Stimulated activated CD4-positive, alpha-beta T cell treated with anti-CD3 and anti-CD28 coated beads, Interleukin-15, amount 100 ng/mL, for 24 hours (primary cell): ENCODE measurements at regions not wholly inside any gene's neighbourhood (a gene's known extent, or its start where the extent isn't known, plus 50 kb on each side); places are given as distances from the start of the nearest gene placed in this dataset.

Experiments
- DNase-seq: peaks from one replicate; pipeline ENCODE4 v3.0.0-alpha.2; 2020

DNA sequence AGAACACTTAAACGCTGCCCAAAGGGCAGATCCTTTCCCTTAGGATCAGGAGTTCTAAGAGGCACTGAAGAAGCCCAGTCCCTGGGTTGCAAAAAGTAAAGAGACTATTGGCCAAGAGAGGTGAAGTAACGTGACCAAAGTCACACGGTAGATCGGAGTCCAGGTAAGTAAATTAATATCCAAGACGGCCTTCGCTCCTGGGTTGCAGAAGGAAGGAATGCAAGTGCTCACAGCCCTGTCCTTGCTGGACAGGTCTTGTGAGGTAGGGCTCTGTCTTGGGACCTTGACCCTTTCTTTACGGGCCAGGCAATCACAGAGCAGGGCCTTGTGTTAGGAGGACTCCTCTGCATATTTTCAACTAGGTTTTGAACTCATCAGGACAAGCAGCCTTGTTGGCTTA lies 243.7 kb upstream of the PDE10A start:
- no peak for DNase-seq

DNA sequence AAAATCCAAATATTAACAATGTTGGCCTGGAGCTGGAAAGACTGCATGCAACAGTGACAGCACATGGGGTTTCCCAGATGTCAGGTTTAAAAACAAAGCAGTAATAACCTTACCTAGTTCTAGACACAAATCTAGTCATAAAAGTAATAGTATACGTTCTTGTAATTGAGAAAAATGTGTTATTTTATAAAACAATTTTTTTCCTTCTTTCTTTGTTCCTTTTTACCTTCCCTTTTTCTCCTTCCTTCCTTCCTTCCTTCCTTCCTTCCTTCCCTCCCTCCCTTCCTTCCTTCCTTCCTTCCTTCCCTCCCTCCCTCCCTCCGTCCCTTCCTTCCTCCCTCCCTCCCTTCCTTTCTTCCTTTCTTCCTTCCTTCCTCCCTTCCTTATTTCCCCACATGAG lies 242.7 kb upstream of the PDE10A start:
- DNase-seq = no peak

DNA sequence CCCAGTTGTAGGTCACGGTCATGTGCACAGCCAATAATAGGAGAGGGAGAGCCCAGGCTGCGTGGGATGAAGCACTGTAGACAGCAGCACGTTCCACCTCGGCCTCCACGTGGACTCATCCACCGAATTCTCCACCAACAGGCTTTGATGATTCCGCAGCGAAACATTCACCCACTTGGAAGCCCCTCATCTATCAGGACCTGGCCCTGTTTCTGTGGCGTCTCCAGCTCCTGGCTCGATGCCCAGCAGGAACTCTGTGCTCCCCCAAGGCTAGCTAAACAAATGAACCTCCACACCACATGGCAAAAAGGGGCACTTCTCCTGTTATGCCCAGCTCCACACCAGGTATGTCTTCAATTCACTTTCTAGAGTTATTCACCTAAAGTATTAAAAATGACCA lies 237.9 kb upstream of the PDE10A start:
- no peak for DNase-seq

DNA sequence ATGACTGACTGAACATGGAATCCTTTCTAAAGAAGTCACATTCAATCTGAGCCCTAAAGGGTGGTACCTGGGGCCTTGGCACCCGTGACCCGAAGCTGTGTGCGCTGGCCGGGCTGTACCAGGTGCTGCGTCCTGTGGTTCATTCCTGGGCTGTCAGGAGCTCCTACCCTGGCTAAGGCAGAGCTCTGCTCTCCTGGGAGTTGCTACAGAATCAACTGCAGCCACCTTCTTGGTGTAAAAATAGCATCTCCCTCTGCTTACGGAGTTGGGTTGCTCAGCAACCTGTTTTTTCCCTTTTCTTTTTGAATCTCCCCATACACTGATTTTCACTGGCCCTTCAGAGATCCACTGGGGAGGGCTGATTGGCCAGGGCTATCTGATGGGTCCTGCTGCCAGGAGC lies 236.6 kb upstream of the PDE10A start:
- no peak for DNase-seq

DNA sequence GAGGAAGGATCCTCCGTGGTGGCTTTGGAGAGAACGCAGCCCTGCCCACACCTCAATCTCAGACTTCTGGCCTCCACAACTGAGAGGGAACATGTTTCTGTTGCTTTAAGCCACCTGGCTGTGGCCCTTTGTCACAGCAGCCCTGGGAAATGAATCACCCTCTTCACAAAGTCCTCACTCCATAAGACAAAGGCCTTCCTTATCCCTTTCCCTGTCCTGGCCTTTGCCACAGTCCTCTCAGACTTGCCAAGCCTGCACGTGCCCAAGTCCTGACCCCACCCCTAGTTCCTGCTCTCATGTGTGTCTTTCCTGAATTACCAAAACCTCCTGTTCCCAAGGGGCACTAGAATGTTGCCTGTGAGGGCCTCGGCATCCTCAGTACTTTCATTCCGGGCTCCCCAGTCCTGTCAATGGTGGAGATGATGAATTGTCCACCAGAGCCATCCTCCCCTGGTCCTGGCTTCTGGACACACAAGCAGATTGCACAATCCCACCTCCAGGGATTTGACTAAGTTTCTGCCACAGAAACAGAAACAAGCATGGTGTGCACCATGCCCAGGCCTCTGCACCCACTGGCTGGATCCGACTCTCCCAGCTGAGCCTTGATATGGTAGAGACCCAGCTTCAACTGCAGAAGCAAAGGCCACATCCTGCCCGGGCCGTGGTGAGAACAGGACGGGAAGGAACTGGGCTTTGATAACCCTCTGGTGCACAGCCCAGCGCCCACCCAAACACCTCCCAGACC lies 232.6 kb upstream of the PDE10A start:
- no peak for DNase-seq

DNA sequence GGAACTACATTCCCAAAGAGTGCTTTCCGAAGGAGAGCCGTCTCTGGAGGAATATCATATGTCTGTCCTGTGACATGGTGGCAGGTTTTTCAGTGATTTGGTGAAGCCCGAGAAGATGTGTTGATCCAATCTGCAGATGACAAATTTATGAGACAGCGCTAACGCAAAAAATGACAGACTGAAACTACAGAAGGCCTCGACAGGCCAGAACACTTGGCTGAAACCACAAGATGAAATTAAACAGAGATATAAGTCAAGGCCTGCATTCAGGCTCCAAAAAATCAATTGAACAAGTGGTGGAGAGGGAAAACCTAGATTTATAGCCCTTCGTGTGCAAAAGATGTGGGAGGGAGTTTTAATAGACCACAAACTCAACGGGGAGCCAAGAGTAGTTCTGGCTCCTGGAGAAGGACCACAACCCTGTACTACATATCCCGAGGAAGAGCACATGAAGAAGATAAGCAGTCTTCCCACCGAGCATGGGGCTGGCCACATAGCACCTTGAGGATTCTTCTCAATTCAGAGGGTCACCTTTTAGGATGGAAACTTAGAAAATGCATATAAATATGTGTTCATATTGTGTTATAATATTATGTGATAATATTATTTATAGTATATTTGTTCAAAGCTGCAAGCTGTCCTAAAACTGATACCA lies 231.3 kb upstream of the PDE10A start:
- no peak for DNase-seq

DNA sequence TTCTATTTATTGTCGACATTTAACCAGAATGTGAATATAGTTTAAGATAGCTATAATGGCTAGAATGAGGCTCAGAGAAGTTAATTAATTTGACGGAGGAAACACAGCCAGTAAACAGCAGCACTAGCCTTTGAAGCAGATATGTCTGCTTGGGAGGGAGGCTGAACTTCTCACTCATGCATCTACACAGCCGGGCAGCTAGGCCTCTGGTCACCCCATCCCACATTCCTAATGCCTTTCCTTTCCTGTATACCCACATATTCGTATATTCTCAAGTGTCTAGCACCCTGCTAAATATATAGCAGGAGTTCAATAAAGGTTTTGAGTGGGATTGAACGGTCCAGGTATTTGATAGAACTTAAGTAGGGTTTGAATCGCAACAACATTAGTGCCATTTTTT lies 230.4 kb upstream of the PDE10A start:
- no peak for DNase-seq

DNA sequence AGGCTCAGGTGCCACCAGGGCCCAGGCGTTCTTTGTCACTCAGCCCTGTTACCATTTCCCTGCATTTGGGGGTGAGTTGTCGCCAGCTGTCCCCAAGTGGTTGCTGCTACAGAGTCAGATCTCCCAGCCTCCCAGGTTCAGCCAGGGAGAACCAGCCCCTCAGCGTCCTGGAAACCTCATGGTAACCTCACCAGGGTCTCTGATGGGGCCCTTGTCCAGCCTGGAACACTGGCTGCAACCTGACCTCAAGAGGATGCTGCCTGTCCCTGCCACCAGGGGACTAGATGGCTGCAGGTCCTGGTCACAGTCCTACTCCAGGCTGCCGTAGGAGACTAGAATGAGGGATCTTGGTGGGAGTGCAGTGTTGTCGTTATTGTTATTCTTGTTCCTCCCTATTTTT lies 228.3 kb upstream of the PDE10A start:
- no peak for DNase-seq

DNA sequence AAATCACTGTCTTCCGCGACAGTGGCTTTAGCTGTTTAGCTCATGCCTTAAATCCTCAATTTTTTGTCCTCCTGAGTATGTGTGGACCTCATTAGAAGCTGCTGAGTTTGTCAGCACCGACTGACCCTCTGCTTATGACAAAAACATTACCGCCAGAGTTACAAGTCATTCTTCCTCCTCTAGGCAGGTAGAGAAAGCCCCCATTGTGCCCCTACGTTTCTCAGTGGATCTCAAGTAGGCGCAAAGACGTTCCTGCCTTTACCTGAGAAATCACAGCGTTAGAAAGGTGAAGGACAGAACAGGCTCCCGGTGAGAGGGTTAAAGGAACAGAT lies 227.3 kb upstream of the PDE10A start:
- no peak for DNase-seq

DNA sequence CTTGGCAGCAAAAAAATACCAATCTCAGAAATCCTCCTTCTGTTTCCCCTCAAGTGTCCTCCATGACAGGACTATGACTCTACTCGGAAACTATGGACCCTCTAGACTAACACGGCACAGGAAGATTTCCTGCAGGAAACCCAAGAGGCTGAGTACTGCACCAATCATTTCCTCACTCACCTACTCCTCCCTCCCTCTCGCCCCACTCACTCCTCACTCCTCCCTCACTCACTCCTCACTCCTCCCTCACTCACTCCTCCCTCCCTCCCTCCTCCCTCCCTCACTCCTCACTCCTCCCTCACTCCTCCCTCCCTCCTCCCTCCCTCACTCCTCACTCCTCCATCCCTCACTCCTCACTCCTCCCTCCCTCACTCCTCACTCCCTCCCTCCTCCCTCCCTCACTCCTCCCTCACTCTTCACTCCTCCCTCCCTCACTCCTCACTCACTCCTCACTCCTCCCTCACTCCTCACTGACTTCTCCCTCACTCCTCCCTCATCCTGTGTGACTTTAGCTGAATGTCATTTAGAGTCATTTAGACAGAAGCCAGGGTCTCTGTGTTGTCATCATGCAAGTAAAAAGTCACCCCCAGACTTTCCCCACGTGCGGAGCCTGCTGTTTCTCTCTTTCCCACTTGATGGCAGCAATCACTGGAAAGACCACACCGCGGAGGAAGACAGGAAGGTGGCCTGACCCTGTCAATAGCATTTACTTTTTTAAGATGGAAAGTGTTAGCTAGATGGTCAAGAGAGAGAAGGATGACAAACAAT lies 226.8 kb upstream of the PDE10A start:
- peak; percentile 30 for DNase-seq

DNA sequence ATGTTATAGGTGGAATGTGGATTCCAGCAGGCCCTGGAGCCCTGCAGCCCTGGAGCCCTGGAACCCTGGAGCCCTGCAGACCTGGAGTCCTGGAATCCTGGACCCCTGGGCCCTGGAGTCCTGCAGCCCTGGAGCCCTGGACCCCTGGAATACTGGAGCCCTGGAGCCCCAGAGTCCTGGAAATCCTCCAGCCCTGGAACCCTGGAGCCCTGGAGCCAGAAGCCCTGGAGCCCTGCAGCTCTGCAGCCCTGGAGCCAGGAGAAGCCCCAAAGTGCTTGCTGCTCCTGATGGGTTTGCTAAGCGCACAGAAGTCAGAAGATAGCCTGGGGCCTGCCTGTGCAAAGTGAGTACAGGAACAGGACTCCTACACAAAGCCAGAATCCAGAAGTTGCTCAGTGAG lies 223.1 kb upstream of the PDE10A start:
- no peak for DNase-seq

DNA sequence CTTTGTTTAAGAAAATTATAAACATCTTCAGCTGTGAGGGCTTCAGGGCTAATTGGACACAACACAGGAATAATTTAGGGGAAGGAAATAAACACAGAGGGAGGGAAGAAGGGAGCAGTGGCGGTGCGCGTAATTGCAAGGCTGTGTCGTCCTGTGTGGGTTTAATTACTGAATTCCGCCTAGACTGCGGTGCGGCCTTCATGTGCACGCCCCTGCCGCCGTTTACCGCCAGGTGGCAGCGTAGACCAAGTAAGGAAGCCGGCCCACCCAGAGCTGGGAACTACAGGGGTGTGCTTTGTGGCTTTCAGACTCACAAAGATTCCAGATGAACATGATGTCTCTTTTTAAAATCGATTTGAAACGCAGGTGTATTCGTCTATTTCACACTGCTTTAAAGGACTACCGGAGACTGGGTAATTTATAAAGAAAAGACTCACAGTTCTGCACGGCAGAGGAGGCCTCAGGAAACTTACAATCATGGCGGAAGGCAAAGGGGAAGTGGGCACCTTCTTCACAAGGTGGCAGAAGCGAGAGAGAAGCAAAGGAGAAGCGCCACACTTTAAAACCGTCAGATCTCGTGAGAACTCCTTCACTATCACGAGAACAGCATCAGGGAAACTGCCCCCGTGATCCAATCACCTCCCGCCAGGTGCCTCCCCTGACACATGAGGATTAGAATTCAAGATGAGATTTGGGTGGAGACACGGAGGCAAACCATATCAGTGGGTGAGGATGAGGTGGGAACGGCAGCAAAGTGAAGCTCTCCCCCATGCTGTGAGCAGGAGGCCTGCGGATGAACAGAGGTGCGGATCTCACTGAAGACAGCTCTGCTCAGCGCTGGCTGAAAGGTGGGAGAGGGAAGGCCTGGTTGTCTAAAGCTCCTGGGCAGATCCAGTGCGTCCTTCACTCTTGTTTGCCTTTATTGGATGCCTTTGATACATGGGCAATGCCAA lies 222.0 kb upstream of the PDE10A start:
- peak; percentile 84 for DNase-seq

DNA sequence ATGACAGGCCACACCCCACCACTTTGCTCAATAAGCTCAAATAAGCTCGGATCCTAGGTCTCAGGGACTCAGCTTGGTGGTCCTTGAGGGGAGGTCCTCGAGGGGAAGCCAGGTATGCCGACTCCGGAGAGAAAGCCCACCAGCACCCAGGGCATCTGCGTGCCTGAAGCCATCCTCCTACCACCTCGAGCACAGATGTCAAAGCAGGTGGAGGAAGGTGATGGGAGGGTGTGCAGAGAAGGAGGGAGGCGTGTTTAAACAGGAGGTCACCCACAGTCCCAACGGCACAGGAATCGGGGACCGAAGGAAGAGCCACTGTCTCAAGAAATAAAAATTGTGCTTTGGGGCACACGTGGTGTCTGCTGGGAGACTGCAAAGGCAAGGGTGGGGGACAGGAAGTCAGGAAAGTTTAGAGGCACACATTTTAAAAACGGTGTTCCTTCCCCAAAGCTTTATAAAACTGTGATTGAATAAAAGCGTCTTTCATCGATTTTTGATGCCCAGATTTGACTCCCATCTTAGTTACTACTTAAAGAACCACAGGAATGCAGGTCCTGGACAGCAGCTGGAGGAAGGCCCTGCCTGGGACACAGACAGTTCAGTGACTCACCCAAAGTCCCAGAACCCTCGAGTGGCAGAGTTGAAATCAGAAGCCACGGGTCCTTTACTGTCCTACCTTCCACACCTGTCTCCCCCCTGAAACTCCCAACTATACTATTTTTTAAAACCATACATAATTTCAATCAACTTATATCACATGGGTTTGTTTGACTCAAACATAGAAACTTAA lies 221.0 kb upstream of the PDE10A start:
- no peak for DNase-seq

DNA sequence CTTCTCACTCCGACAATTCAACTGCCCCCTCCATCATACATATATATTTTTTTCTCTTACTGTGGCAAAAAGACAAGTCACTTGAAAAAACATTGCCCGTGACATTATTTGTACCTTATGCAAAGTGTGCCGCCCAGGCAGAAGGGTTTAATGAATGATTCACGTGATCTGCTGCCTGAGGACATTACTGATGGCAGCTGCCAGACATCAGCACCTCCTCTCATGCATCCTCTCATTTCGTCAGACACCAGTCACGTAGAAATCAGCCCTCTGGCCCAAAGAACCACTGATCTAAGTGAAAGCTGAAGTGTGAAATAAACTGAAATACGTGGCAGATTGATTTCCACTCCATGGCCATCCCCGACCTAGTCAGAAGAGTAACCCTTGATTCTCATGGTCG lies 218.8 kb upstream of the PDE10A start:
- no peak for DNase-seq

DNA sequence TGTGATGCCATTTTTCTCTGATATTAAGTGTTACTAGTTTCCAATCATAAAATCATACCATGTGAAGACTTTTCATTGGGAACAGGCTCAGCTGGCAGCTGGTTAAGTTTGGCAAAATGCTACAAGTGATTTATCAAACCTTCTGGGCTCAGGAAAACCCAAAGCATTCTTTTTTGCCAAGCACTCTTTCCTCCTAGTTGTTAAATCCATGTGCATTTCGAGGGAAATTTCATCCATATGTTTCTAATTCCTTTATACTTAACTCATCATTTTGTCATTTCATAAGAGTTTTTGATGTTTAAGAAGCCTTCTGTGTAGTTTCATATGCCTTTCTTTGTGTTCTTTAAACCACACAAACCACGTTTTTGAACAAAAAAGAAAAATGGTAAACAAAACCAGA lies 217.6 kb upstream of the PDE10A start:
- no peak for DNase-seq

DNA sequence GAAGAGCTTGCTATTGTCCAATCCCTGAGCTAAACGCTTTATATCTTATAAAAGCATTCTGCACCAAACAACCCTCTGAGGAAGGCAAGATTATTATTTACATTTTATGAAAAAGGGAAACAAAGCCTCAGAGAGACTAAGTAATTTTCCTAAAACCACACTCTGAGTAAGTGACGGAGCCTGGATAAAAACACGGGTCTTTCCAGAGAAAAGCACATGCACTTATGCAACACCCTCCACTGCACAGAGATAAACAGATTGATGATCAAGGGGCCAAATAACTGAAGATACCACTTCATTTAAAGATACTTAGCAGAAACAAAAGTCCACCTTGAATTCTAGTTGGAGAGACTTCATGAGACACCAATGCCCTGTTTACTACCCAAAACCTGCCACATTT lies 214.7 kb upstream of the PDE10A start:
- DNase-seq = no peak

DNA sequence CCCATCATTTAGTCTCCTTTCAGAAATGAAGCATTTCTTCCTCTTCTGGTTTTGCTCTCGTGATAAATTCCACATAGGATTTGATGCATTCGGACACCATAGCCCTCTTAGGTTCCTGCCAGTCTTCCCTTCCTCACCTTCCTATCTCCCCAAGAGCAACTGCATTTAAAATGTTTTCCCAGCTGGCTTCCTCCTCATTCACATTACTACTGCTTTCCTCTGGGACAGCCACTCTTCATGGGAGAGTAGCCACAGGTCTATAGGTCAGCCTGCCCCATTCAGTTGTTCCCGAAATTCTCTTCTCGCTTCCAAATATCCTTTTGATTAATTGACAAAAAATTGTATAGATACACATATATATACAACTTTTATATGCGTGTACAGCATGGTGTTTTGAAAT lies 214.2 kb upstream of the PDE10A start:
- no peak for DNase-seq

DNA sequence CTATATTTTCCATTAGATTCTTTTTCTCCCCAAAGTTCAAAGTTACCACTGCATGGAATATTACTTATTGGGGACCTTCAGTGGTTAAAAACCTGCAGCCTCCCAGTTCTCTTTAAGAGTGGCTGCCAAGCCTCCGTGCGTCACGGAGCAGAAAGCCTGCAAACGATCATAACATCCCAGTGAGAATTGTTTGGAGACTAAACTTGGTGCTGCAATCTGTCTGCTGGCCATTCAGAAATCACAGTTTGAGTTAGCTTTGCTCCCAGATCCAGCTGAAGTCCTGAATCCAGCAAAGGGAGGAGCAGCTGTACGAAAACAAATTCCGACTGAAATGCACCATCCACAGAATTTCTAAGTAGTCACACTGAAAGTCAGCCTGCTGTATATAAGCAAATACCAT lies 213.5 kb upstream of the PDE10A start:
- DNase-seq = no peak

DNA sequence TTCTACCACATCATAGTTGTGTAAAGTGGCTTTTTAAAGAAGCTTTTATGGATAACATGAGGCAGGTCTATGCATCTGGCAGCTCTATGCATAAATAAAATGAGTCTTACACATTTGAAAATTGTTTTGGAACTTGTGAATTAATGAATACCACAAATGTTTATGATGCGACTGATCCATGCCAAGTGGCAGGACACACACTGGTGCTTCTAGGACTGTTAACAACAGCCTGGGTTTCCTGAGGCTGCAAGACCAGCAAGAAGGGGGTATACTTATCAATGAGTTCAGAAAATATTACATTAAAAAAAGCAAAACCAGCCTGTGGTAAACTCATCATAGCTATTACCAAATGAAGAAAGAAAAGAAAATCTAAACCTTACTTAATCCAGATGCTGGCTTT lies 212.9 kb upstream of the PDE10A start:
- DNase-seq = no peak

DNA sequence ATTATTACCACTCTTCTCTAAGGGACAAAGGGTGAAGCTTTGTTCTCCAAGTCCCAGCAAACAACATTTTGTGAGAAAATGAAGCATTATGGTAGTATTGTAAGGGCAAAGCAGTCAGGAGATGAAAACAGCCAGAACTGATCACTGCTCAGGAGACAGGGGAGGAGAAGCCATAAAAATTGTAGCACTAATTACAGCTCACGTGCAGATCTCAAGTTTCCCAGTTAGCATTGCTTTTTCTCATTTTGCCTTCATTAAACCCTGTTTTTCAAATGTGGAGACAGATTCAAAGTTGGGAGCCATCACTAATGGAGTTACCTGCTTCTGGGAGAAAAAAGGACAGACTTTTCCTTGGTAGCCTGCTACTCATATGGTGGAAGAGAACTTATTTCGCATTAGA lies 210.9 kb upstream of the PDE10A start:
- no peak for DNase-seq

DNA sequence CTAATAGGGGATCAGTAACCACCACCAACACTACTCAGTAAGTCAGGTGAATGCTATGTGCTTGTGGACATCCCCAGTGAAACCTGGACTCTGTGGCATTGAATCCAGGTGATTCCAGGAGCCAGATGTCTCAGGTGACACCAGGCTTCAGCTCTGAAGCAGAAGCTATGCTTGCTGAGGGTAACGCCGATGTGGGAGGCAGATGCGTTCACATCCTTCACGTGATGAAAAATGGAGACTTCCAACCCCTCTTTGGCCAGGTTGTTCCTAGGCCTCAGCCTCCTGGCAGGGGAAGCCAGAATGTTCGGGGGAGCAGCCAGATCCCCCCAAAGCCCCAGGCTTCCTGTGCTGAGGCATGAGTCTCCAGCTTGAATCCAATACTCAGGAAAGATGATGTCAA lies 209.8 kb upstream of the PDE10A start:
- no peak for DNase-seq

DNA sequence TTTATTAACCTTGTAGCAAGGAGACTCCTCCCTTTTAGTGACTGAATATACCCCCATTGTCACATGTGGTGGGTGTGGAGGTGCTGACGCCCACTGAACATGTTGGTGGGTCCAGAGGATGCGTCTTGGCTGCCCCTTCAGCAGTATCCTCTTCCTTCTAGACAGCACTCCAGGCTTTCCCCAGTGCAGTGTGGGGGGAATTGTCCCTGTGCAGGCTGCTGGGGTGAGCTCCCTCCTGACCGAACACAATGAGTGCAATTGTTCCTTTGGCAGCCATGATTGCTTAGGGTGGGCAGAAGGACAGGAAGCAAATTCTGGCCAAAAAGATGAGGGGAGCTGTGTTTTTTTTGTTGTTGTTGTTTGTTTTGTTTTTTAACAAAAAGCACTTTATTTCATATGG lies 209.3 kb upstream of the PDE10A start:
- DNase-seq = no peak
